Activated CD4-positive, alpha-beta T cell treated with anti-CD3 and anti-CD28 coated beads, Interleukin-2, Interleukin-6, amounts not matched to agents 100 ng/mL and 50 ng/mL, durations not matched to agents 16 hours and 8 hours (primary cell): ENCODE measurements at regions not wholly inside any gene's neighbourhood (a gene's known extent, or its start where the extent isn't known, plus 50 kb on each side); places are given as distances from the start of the nearest gene placed in this dataset.

Experiments used
- DNase-seq: peaks from one replicate; pipeline ENCODE4 v3.0.0-alpha.2; 2020

GRCh38 chr5:175025077-175025476 lies 300.7 kb downstream of the MSX2 start:
- no peak for DNase-seq

- no peak for DNase-seq
Observed at GRCh38 chr5:175021841-175022625, 297.7 kb downstream of the MSX2 start.

GRCh38 chr5:175021321-175021720 lies 296.9 kb downstream of the MSX2 start:
- no peak for DNase-seq

DNA sequence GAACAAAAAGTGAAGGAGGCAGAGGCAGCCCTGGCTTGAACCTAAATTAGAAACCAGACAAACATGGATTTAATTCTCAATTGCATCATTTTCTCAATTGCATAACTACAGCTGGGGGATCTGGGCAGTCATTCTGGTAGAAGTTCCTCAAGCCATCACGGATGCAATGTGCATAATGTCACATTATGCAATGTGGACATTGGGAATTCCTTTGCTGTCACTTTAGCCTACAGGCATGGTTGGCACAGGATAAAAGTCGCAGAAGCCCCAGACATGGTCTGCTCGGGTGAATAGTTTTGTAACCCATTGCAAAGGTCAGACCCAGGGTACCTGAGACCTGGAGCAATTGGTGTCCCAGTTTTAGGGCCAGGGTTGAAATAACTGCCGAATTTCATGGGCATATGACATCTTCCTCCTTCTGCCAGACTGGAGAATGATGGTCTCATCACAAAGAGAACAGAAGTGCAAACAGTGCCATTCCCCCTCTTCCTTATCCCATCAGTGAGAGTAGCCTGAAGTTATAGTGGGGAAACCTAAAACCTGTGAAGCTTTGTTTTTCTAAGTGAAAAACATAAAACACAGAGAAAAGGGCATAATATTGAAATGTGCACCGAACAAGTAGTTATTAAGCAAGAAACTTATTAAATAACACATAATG lies 290.8 kb downstream of the MSX2 start:
- no peak for DNase-seq

- DNase-seq: no peak
Observed at GRCh38 chr5:175013251-175013650, 288.9 kb downstream of the MSX2 start.

DNA sequence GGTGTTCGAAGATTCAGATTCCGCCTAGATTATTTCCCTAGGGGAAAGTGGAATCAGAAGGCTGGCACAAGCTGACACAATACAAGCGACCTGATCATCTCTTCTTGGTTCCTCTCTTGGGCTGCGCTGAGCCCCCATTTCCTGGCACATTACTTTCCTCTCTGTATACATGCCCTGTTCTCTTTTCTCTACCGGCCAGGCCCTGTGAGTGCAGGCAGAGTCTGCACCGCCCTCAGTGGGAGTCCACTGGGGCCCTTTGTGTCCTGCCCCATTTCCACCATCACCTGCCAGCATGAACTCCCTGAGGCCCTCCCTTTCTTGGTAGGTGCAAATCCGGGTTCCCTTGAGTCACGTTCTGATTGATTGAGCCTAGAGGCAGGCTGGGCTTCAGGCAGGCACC lies 287.9 kb downstream of the MSX2 start:
- DNase-seq: no peak

GRCh38 chr5:175003531-175003930 lies 279.1 kb downstream of the MSX2 start:
- DNase-seq: no peak

DNA sequence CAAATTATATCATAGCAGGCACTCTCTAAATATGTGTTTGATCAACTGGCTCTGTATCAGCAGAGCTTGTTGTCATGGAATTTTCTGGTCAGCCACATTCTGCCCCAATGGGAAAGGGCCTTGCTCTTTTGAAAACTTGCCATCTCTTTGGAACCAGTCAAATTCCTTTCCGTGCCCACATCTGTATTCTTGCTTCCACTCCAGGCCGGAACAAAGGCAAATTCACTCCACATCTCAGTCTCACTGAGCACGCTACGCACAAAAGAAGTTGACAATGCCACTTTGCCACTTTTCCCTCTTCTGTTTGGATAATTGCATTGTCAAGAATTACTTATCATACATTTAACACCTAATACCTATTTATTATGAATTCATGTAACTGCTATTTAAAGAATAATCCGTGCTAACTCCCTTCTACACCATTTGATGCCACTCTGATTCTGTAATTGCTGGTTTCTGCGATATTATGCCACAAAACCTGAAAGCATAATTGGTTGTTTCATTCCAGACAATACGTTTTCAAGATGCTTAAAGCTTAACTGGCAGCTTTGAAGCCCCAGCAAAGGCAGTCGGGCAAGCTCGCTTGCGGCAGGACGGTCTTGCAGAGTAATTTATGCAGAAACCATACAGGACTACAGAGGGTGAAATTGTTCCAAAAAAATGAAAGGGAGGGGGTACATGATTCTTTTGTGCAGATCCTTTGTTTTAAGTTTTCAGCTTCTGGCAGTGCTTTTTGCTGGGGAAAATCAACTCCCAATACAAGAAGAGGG lies 277.7 kb downstream of the MSX2 start:
- DNase-seq: no peak

- DNase-seq: no peak
Observed at GRCh38 chr5:175001311-175001710, 276.9 kb downstream of the MSX2 start.

DNA sequence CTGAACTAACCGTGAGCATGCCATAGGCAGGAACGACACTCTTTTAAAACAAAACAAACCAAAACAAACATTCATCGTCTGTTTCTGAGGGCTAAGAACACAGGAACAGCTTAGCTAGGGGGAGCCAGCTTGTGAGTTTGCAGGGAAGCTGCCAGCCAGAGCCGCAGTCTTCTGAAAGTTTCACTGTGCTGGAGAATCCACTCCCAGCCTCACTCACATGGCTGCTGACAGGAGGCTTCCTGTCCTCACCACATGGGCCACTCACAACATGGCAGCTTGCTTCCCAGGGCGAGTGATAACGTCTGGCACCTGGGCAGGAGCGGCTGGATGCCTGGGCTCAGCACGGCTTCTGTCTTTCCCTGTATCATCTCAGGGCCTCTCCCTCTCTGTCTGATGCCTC lies 275.2 kb downstream of the MSX2 start:
- DNase-seq: no peak

- DNase-seq: no peak
Observed at GRCh38 chr5:174998131-174998730, 273.8 kb downstream of the MSX2 start.

DNA sequence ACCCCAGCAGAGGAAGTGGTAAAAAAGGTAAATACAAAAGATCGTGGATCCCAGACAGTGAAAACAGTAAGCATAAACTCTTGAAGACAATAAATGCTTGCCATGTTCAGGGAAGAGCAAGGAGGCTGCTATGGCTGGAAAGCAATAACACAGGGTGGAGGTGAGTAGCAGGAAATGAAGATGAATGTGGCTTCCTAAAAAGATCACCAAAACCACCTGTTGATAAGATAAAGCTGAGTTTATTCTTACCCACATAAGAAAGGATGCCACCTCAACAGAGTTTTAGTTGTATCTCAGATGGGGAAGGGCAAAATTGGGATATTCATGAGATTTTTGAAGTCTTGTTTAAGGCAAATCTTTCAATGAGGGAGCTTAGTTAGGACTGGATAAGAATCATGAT lies 273.3 kb downstream of the MSX2 start:
- DNase-seq: no peak

DNA sequence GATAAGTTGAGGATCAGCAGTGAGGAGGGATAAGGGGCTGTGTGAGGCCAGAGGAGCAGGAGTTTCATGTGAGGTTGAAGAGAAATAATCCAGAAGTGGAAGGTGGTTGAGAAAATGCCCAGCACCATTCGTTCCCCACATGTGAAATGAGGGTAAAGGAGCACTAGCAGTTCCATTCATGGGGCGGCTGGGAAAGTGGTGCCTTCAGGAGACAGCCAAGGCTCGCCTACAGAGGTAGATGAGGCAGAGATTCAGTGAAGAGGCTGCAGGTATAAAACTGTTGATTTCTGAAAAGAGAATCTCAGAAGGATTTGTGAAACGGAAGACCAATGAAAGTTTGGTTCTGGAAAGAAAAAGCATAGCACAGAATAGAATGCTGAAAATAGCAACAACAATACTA lies 272.6 kb downstream of the MSX2 start:
- no peak for DNase-seq

GRCh38 chr5:174995827-174996226 lies 271.4 kb downstream of the MSX2 start:
- DNase-seq: no peak

DNA sequence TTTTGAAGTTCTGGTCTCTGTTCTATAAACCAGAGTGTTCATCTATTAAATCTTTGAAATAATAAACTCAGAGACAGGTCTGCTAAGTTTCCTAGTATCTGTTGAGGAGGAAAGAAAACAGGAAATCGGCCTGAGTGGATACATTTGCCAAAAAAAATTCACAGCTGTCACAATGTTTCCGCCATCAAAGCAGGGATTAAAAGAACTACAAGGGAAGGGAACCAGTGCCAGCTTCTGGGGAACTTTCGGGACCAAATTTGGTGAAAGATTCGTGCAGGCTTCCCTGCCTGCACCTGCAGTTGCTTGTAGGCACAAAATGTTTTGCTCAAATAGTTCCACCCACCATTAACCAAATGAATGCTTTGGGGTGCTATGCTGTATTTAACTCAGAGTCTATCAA lies 267.5 kb downstream of the MSX2 start:
- DNase-seq: no peak

- DNase-seq: no peak
Observed at GRCh38 chr5:174990909-174991308, 266.5 kb downstream of the MSX2 start.

- DNase-seq: no peak
Observed at GRCh38 chr5:174987443-174988012, 263.1 kb downstream of the MSX2 start.

DNA sequence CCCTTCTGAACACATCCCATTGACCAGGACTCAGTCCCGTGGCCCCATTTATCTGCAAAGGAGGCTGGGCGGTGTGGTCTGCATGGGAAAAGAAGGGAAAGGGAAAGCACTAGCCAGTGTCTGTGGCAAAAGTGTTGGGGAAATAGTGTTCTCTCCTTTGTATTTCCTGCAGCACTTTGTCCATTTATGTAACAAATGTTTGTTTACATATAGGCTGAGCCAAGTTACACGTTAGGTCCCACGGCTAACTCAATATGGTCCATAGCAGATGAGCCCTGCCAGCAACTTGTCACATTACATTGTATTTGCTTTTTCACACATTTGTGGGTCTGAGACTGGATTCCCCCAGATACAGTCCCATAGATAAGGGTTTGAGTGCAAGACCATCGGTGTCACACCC lies 260.5 kb downstream of the MSX2 start:
- no peak for DNase-seq

DNA sequence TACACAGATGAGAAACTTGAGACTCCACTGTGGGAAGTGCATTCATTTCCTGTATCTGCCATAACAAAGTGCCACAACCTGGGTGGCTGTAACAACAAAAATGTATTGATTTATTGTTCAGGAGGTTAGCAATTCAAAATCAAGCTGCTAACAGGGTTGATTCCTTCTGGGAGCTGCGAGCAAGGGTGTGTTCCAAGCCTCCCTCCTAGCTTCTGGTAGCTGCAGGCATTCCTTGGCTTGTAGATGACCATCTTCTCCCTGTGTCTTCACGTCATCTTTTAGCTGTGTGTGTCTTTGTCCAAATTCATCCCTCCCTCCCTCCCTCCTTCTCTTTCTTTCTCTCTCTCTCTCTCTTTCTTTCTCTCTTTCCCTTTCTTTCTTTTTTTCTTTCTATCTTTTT lies 258.1 kb downstream of the MSX2 start:
- no peak for DNase-seq

- DNase-seq: no peak
Observed at GRCh38 chr5:174981416-174981815, 257.0 kb downstream of the MSX2 start.

DNA sequence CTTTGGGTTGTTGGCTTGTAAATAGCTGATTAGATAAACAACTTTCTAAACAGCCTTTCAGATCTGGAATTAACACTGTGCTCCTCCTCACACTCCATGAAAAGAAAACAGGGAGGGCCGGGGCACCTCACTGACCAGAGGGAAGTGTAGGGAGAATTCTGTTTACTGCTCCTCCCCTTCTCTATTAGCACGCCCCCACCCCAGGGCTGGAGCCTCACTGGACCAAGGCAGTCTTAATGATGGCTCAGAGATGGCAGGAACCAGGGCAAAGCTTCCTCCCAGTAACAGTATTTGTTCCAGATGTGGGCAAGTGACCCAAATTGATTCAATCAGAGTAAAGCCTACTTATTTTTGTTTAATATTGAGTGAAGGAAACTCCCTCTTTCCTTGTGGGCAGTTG lies 256.6 kb downstream of the MSX2 start:
- no peak for DNase-seq

DNA sequence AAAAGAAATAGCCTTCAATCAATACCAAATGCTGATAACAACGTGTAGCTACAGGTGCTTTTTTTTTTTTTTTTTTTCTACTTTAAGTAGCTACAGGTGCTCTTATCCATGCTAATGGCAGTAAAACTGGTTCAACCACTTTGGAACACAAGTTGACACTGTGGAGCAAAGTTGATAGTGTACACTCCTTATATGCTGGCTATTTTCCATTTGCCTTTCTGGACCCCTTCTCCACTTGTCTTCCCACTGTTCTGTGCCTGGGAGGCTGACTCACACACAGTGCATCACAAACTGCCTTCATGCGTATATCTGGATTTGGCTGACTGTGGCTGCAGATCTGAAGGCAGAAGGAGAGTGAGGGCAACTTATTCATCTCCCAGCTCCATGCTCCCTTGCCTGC lies 247.9 kb downstream of the MSX2 start:
- DNase-seq: no peak

- DNase-seq: no peak
Observed at GRCh38 chr5:174971210-174971609, 246.8 kb downstream of the MSX2 start.
